H7 (cell line): ENCODE measurements at regions not wholly inside any gene's neighbourhood (a gene's known extent, or its start where the extent isn't known, plus 50 kb on each side); places are given as distances from the start of the nearest gene placed in this dataset.

Source experiments
- DNase-seq: peaks from one replicate; pipeline ENCODE4 v3.0.0; 2012
- H3K27me3 ChIP-seq: 2 replicates; pipeline ENCODE4 v1.6.0; 2011; ENCODE audit warnings: mild to moderate bottlenecking, low read length; ENCODE audit not compliant: control insufficient read depth, insufficient read depth
- H3K36me3 ChIP-seq: replicated peaks from 2 replicates; pipeline ENCODE4 v1.5.1; 2011; ENCODE audit warnings: low read length; ENCODE audit not compliant: control insufficient read depth, insufficient read depth
- H3K4me3 ChIP-seq: 2 replicates; pipeline ENCODE4 v1.5.1; 2011; ENCODE audit warnings: low read depth, mild to moderate bottlenecking, control low read depth, low read length, moderate library complexity; ENCODE audit not compliant: insufficient read depth

- Histone ChIP-seq H3K27me3 (no peaks in the 10 kb centered on the region), H3K36me3 (no peaks in the 10 kb centered on the region), H3K4me3 (no peak overlapping the region)
- no peak for DNase-seq
These were observed 87.9 kb upstream of the CSF3R start for GRCh38 chr1:36570478-36571060.

- Histone ChIP-seq H3K36me3 (no peaks in the 10 kb centered on the region), H3K27me3 (peaks cover 2% of the 10 kb centered on the region; the same call in 1 of the 2 replicates), H3K4me3 (no peak overlapping the region)
- no peak for DNase-seq
These were observed 87.3 kb upstream of the CSF3R start for GRCh38 chr1:36570006-36570405.

- H3K4me3 ChIP-seq = no peak overlapping the region
- H3K27me3 ChIP-seq = peaks cover 2% of the 10 kb centered on the region; the same call in 1 of the 2 replicates
- no peak for DNase-seq
- H3K36me3 ChIP-seq = no peaks in the 10 kb centered on the region
These were observed 85.1 kb upstream of the CSF3R start for GRCh38 chr1:36567601-36568341.

- Histone ChIP-seq H3K27me3 (peaks cover 2% of the 10 kb centered on the region; the same call in 1 of the 2 replicates), H3K4me3 (no peak overlapping the region), H3K36me3 (no peaks in the 10 kb centered on the region)
- peak; percentile 56 for DNase-seq
These were observed 83.1 kb upstream of the CSF3R start for GRCh38 chr1:36565576-36566501.

GRCh38 chr1:36562181-36562685 is 79.5 kb upstream of the CSF3R start:
- H3K36me3 ChIP-seq = no peaks in the 10 kb centered on the region
- H3K27me3 ChIP-seq = peaks cover 2% of the 10 kb centered on the region; the same call in 1 of the 2 replicates
- DNase-seq = no peak
- H3K4me3 ChIP-seq = no peak overlapping the region

- H3K36me3 ChIP-seq = no peaks in the 10 kb centered on the region
- no peak for DNase-seq
- no peak overlapping the region for H3K4me3 ChIP-seq
- H3K27me3 ChIP-seq = peaks cover 2% of the 10 kb centered on the region; the same call in 1 of the 2 replicates
These were observed 78.6 kb upstream of the CSF3R start for GRCh38 chr1:36561361-36561724.

- no peak for DNase-seq
- no peak overlapping the region for H3K4me3 ChIP-seq
- H3K36me3 ChIP-seq = no peaks in the 10 kb centered on the region
- H3K27me3 ChIP-seq = peaks cover 2% of the 10 kb centered on the region; the same call in 1 of the 2 replicates
These were observed 78.1 kb upstream of the CSF3R start for GRCh38 chr1:36560621-36561360.

- Histone ChIP-seq H3K36me3 (no peaks in the 10 kb centered on the region), H3K4me3 (no peak overlapping the region), H3K27me3 (peaks cover 1% of the 10 kb centered on the region; the same call in 1 of the 2 replicates)
- DNase-seq = no peak
These were observed 77.5 kb upstream of the CSF3R start for GRCh38 chr1:36560177-36560576.

- H3K4me3 ChIP-seq = no peak overlapping the region
- H3K27me3 ChIP-seq = peaks cover 3% of the 10 kb centered on the region; the same call in 1 of the 2 replicates
- DNase-seq = no peak
- H3K36me3 ChIP-seq = no peaks in the 10 kb centered on the region
These were observed 76.3 kb upstream of the CSF3R start for GRCh38 chr1:36559061-36559460.

- no peaks in the 10 kb centered on the region for H3K36me3 ChIP-seq
- no peak for DNase-seq
- peaks cover 5% of the 10 kb centered on the region; the same call in 1 of the 2 replicates for H3K27me3 ChIP-seq
- H3K4me3 ChIP-seq = no peak overlapping the region
These were observed 74.6 kb upstream of the CSF3R start for GRCh38 chr1:36557041-36558000.

- DNase-seq = no peak
- Histone ChIP-seq H3K36me3 (no peaks in the 10 kb centered on the region), H3K27me3 (peaks cover 5% of the 10 kb centered on the region; the same call in 1 of the 2 replicates), H3K4me3 (no peak overlapping the region)
These were observed 72.3 kb upstream of the CSF3R start for GRCh38 chr1:36555041-36555440.

GRCh38 chr1:36554323-36554628 is 71.6 kb upstream of the CSF3R start:
- Histone ChIP-seq H3K36me3 (no peaks in the 10 kb centered on the region), H3K27me3 (peaks cover 5% of the 10 kb centered on the region; the same call in 1 of the 2 replicates), H3K4me3 (no peak overlapping the region)
- no peak for DNase-seq
